H1 (cell line): ENCODE measurements at regions not wholly inside any gene's neighbourhood (a gene's known extent, or its start where the extent isn't known, plus 50 kb on each side); places are given as distances from the start of the nearest gene placed in this dataset.

Experiments
- CTCF ChIA-PET: fragments of 300-600 bp; sonication (Branson Sonifier 250); formaldehyde crosslinking; loops from one replicate; lab custom pipeline; 2021; ENCODE audit not compliant: partially characterized antibody; lab: Charles Lee
- POLR2A ChIA-PET: fragments of 300-600 bp; sonication (Branson Sonifier 250); formaldehyde crosslinking; loops from one replicate; lab custom pipeline; 2021; ENCODE audit warnings: inconsistent platforms; ENCODE audit not compliant: partially characterized antibody; lab: Charles Lee
- DNase-seq, 2 experiments: peaks; one replicate each; pipeline versions ENCODE4 v3.0.0 to v3.0.0-alpha.2; 2010 to 2022; ENCODE audit warnings: low spot score in 2 of 2, low read depth in 1 of 2, mixed read lengths in 1 of 2
- FAIRE-seq: peaks from 2 replicates; lab custom pipeline; 2011; peaks lifted over from hg19 to GRCh38; lab: Jason Lieb, UNC
- H2AFZ ChIP-seq: 2 replicates; pipeline ENCODE4 v1.8.1; 2012; ENCODE audit warnings: low read length, inconsistent platforms
- H2AK5ac ChIP-seq: 2 replicates; pipeline ENCODE4 v1.6.1; 2013; ENCODE audit warnings: low read depth, low read length
- H2BK120ac ChIP-seq: replicated peaks from 2 replicates; pipeline ENCODE3; 2013; ENCODE audit warnings: low read depth, low read length, inconsistent platforms
- H2BK12ac ChIP-seq: 2 replicates; pipeline ENCODE4 v1.6.1; 2013; ENCODE audit warnings: low read depth, low read length
- H2BK15ac ChIP-seq: 2 replicates; pipeline ENCODE4 v1.6.1; 2013; ENCODE audit warnings: low read length
- H2BK20ac ChIP-seq: 2 replicates; pipeline ENCODE4 v1.6.1; 2013; ENCODE audit warnings: low read length
- H2BK5ac ChIP-seq: 2 replicates; pipeline ENCODE4 v1.6.1; 2013; ENCODE audit warnings: low read depth, low read length
- H3K14ac ChIP-seq: 2 replicates; pipeline ENCODE4 v1.6.1; 2013; ENCODE audit warnings: inconsistent platforms; ENCODE audit not compliant: insufficient read length
- H3K18ac ChIP-seq: 2 replicates; pipeline ENCODE4 v1.6.1; 2013; ENCODE audit warnings: low read length; ENCODE audit errors: extremely low read depth
- H3K23ac ChIP-seq: 2 replicates; pipeline ENCODE4 v1.6.1; 2013; ENCODE audit warnings: inconsistent platforms; ENCODE audit not compliant: insufficient read length
- H3K23me2 ChIP-seq: 2 replicates; pipeline ENCODE4 v1.6.1; 2013; ENCODE audit warnings: low read depth, low read length
- H3K27ac ChIP-seq: 2 replicates; pipeline ENCODE4 v1.6.1; 2011; ENCODE audit warnings: low read depth, low read length, inconsistent platforms
- H3K27me3 ChIP-seq, 4 experiments: replicated peaks in 1 of 4; 1 replicate in 1 of 4; 2 replicates in 3 of 4; pipeline versions ENCODE4 v1.6.1 to v1.8.1; 2011 to 2013; ENCODE audit warnings: low read length in 3 of 4, mild to moderate bottlenecking in 3 of 4, inconsistent platforms in 2 of 4, mixed read lengths in 2 of 4, moderate library complexity in 1 of 4; ENCODE audit not compliant: control insufficient read depth in 3 of 4, insufficient read depth in 3 of 4; ENCODE audit errors: extremely low read depth in 1 of 4
- H3K36me3 ChIP-seq, 4 experiments: 2 replicates each; pipeline versions ENCODE4 v1.6.1 to v1.8.1; 2011 to 2013; ENCODE audit warnings: mild to moderate bottlenecking in 4 of 4, low read length in 3 of 4, moderate library complexity in 2 of 4, control low read depth in 1 of 4, inconsistent platforms in 1 of 4; ENCODE audit not compliant: insufficient read depth in 4 of 4, control insufficient read depth in 2 of 4
- H3K4ac ChIP-seq: replicated peaks from 2 replicates; pipeline ENCODE3; 2013; ENCODE audit warnings: low read length, low read depth, mixed read lengths, inconsistent platforms; ENCODE audit not compliant: insufficient read length
- H3K4me1 ChIP-seq, 4 experiments: replicated peaks in 1 of 4; 1 replicate in 1 of 4; 2 replicates in 3 of 4; pipeline versions ENCODE4 v1.6.1 to v1.8.1; 2011 to 2013; ENCODE audit warnings: low read length in 3 of 4, inconsistent platforms in 2 of 4, mixed read lengths in 1 of 4; ENCODE audit not compliant: insufficient read depth in 4 of 4, control insufficient read depth in 3 of 4
- H3K4me2 ChIP-seq, 2 experiments: 2 replicates each; pipeline versions ENCODE4 v1.6.1 to v1.8.1; 2011 to 2013; ENCODE audit warnings: low read depth in 2 of 2, low read length in 2 of 2, control low read depth in 1 of 2, inconsistent platforms in 1 of 2, mild to moderate bottlenecking in 1 of 2; ENCODE audit not compliant: insufficient read depth in 1 of 2
- H3K4me3 ChIP-seq, 4 experiments: fragments of 200-600, 300-600 bp in 1 of 4; sonication (generic), shearing (Covaris generic), sonication (Bioruptor Twin) in 1 of 4; 2 replicates each; pipeline versions ENCODE4 v1.5.1 to v1.8.1; 2011 to 2016; ENCODE audit warnings: low read length in 4 of 4, low read depth in 3 of 4, control low read depth in 2 of 4, inconsistent platforms in 2 of 4, mild to moderate bottlenecking in 2 of 4, mixed read lengths in 1 of 4, moderate library complexity in 1 of 4; ENCODE audit not compliant: insufficient read depth in 2 of 4; ENCODE audit errors: extremely low read depth in 1 of 4
- H3K56ac ChIP-seq: replicated peaks from 2 replicates; pipeline ENCODE3; 2013; ENCODE audit warnings: low read depth, mild to moderate bottlenecking, mixed read lengths, low read length, inconsistent platforms; ENCODE audit not compliant: insufficient read length
- H3K79me1 ChIP-seq: 2 replicates; pipeline ENCODE4 v1.6.1; 2013; ENCODE audit warnings: low read depth, low read length, control low read depth
- H3K79me2 ChIP-seq, 2 experiments: 2 replicates each; pipeline versions ENCODE4 v1.6.1 to v1.8.1; 2012 to 2013; ENCODE audit warnings: low read length in 2 of 2, mild to moderate bottlenecking in 2 of 2, inconsistent platforms in 1 of 2; ENCODE audit not compliant: insufficient read depth in 2 of 2, control insufficient read depth in 1 of 2
- H3K9ac ChIP-seq, 4 experiments: replicated peaks in 1 of 4; 1 replicate in 1 of 4; 2 replicates in 3 of 4; pipeline versions ENCODE4 v1.6.1 to v1.8.1; 2011 to 2013; ENCODE audit warnings: low read depth in 3 of 4, low read length in 3 of 4, control low read depth in 2 of 4, mild to moderate bottlenecking in 2 of 4, moderate library complexity in 2 of 4, inconsistent platforms in 1 of 4; ENCODE audit errors: extremely low read depth in 1 of 4
- H3K9me3 ChIP-seq, 2 experiments: 2 replicates each; pipeline versions ENCODE4 v1.6.1 to v1.8.1; 2012 to 2013; ENCODE audit warnings: mild to moderate bottlenecking in 2 of 2, moderate library complexity in 2 of 2, control low read depth in 1 of 2, inconsistent platforms in 1 of 2, low read depth in 1 of 2, low read length in 1 of 2, mixed read lengths in 1 of 2; ENCODE audit not compliant: insufficient read depth in 2 of 2
- H4K20me1 ChIP-seq, 2 experiments: replicated peaks in 1 of 2; 2 replicates each; pipeline versions ENCODE3 to v1.8.1; 2011 to 2013; ENCODE audit warnings: inconsistent platforms in 2 of 2, low read length in 2 of 2, mild to moderate bottlenecking in 1 of 2; ENCODE audit not compliant: insufficient read depth in 2 of 2, control insufficient read depth in 1 of 2
- H4K5ac ChIP-seq: 2 replicates; pipeline ENCODE4 v1.6.1; 2013; ENCODE audit warnings: low read length, low read depth, mixed read lengths, inconsistent platforms; ENCODE audit not compliant: insufficient read length
- H4K8ac ChIP-seq: 2 replicates; pipeline ENCODE4 v1.8.0; 2013; ENCODE audit warnings: mild to moderate bottlenecking, moderate library complexity, low read length, inconsistent platforms; ENCODE audit not compliant: insufficient read depth; ENCODE audit errors: extremely low read depth
- H4K91ac ChIP-seq: replicated peaks from 2 replicates; pipeline ENCODE3; 2013; ENCODE audit warnings: low read length, mixed read lengths, inconsistent platforms; ENCODE audit not compliant: insufficient read length
- BRCA1 ChIP-seq: IDR thresholded peaks from 2 replicates; pipeline ENCODE4 v1.6.1; 2012; ENCODE audit warnings: low read depth, low read length, improper control_type of control experiment
- CEBPB ChIP-seq: IDR thresholded peaks from 2 replicates; pipeline ENCODE4 v1.6.1; 2012; ENCODE audit warnings: low read depth, low read length
- CHD1 ChIP-seq: IDR thresholded peaks from 2 replicates; pipeline ENCODE4 v1.6.1; 2012; ENCODE audit warnings: low read depth, low read length, improper control_type of control experiment
- E2F6 ChIP-seq: IDR thresholded peaks from 2 replicates; pipeline ENCODE4 v1.6.1; 2012; ENCODE audit warnings: inconsistent platforms
- EZH2 ChIP-seq: fragments of 200-600 bp; sonication (generic); IDR thresholded peaks from 2 replicates; pipeline ENCODE4 v1.7.1; 2012; ENCODE audit warnings: low read depth, mild to moderate bottlenecking, moderate library complexity, low read length, inconsistent platforms; ENCODE audit not compliant: severe bottlenecking
- FOSL1 ChIP-seq: IDR thresholded peaks from 2 replicates; pipeline ENCODE4 v1.6.1; 2011; ENCODE audit warnings: mild to moderate bottlenecking, low read depth, low read length, moderate library complexity; ENCODE audit not compliant: insufficient read depth
- GTF2F1 ChIP-seq: IDR thresholded peaks from 2 replicates; pipeline ENCODE4 v1.6.1; 2012; ENCODE audit warnings: low read depth, low read length, improper control_type of control experiment, borderline replicate concordance
- JUND ChIP-seq: IDR thresholded peaks from 2 replicates; pipeline ENCODE4 v1.6.1; 2011; ENCODE audit warnings: mild to moderate bottlenecking, improper control_type of control experiment, low read length
- KDM5A ChIP-seq: fragments of 200-600 bp; IDR thresholded peaks from 2 replicates; pipeline ENCODE4 v1.7.1; 2012; ENCODE audit warnings: mild to moderate bottlenecking, low read length, inconsistent platforms, mixed read lengths
- NANOG ChIP-seq: IDR thresholded peaks from 2 replicates; pipeline ENCODE4 v1.6.1; 2011; ENCODE audit warnings: low read length, low read depth, mild to moderate bottlenecking, inconsistent platforms; ENCODE audit not compliant: insufficient read depth, poor library complexity, severe bottlenecking
- SAP30 ChIP-seq: fragments of 300-600 bp; sonication (generic); IDR thresholded peaks from 2 replicates; pipeline ENCODE4 v1.7.1; 2012; ENCODE audit warnings: low read length, moderate library complexity, mild to moderate bottlenecking, inconsistent platforms; ENCODE audit not compliant: insufficient read depth, insufficient replicate concordance
- SIRT6 ChIP-seq: IDR thresholded peaks from one replicate; pipeline ENCODE4 v1.7.1; 2012; ENCODE audit warnings: low read length, inconsistent platforms
- TAF1 ChIP-seq: IDR thresholded peaks from 2 replicates; pipeline ENCODE4 v1.6.1; 2011; ENCODE audit warnings: mild to moderate bottlenecking, low read depth, low read length
- USF2 ChIP-seq: IDR thresholded peaks from 2 replicates; pipeline ENCODE4 v1.6.1; 2011; ENCODE audit warnings: low read length, improper control_type of control experiment
- WGBS, 2 experiments: shearing (Covaris generic) in 1 of 2; methylation state at CpG; one replicate each; pipeline versions ENCODE4 v1.1.6 to v1.1.7; 2013 to 2015; ENCODE audit warnings: low lambda C conversion rate in 2 of 2, mixed read lengths in 2 of 2, inconsistent platforms in 1 of 2, low coverage in 1 of 2, missing lambda C conversion rate in 1 of 2; ENCODE audit not compliant: insufficient replicate concordance in 2 of 2, insufficient coverage in 1 of 2, insufficient read length in 1 of 2; ENCODE audit errors: extremely low coverage in 1 of 2, missing lambda C conversion rate in 1 of 2; 5-methylcytosine and 5-hydroxymethylcytosine counted together

DNA sequence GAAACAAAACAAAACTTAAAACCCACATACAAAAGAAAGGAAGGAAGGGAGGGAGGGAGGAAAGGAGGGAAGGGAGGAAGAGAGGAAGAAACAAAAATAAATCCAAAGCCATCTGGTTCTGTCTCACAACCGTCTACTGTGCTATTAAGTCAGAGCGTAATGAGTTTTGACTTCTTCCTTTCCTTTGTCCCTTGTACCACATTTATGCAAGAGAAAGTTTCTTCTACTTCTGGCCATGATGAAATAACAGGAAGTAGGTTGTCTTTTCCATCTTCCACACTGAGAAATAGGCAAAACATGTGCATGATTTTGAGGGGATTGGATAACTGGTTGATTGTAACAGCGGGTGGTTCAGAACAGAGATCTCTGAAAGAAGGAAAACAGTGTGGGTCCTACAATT, 121.4 kb downstream of the CTAGE1 start:
- H3K9me3 ChIP-seq, result no peaks in the 10 kb centered on the region
- H3K23me2 ChIP-seq, result no peaks in the 10 kb centered on the region
- no peak overlapping the region for H2BK20ac ChIP-seq
- H2BK5ac ChIP-seq, result no peak overlapping the region
- no peak overlapping the region for H3K9ac ChIP-seq
- H4K5ac ChIP-seq, result no peak overlapping the region
- no peak overlapping the region for H3K4ac ChIP-seq
- no peaks in the 10 kb centered on the region for H3K36me3 ChIP-seq
- FAIRE-seq (no peak), DNase-seq (no peak)
- H2AK5ac ChIP-seq, result no peak overlapping the region
- no peak overlapping the region for H2AFZ ChIP-seq
- H3K79me1 ChIP-seq, result no peaks in the 10 kb centered on the region
- no peak overlapping the region for H3K18ac ChIP-seq
- CTCF ChIA-PET, result no interaction called here
- H3K4me1 ChIP-seq, result no peaks in the 10 kb centered on the region
- no peaks in the 10 kb centered on the region for H4K20me1 ChIP-seq
- no peak overlapping the region for H3K56ac ChIP-seq
- no peaks in the 10 kb centered on the region for H3K79me2 ChIP-seq
- H3K27ac ChIP-seq, result no peak overlapping the region
- WGBS, 2 experiments, result 98% methylated on average over 3 of the region's 3 CpGs; no CpG with 5 or more reads in 1 of the 2 experiments
- H2BK15ac ChIP-seq, result no peak overlapping the region
- no peak overlapping the region for H3K4me2 ChIP-seq
- H3K27me3 ChIP-seq, result no peaks in the 10 kb centered on the region
- H2BK12ac ChIP-seq, result no peak overlapping the region
- no peak overlapping the region for H4K8ac ChIP-seq
- no peak overlapping the region for H3K14ac ChIP-seq
- POLR2A ChIA-PET, result no interaction called here
- H3K4me3 ChIP-seq, result no peak overlapping the region
- no peak overlapping the region for H3K23ac ChIP-seq
- H2BK120ac ChIP-seq, result no peak overlapping the region
- no peak overlapping the region for H4K91ac ChIP-seq
- TF ChIP-seq TAF1 (no peak), CEBPB (no peak), SIRT6 (no peak), JUND (no peak), E2F6 (no peak), EZH2 (no peak), BRCA1 (no peak), NANOG (no peak), USF2 (no peak), GTF2F1 (no peak), SAP30 (no peak), KDM5A (no peak), FOSL1 (no peak), CHD1 (no peak)
